Activated CD4-positive, alpha-beta memory T cell treated with anti-CD3 and anti-CD28 coated beads, Interleukin-2, amount 10 ng/mL, durations not matched to agents 7 days and 5 days (primary cell): ENCODE measurements at regions not wholly inside any gene's neighbourhood (a gene's known extent, or its start where the extent isn't known, plus 50 kb on each side); places are given as distances from the start of the nearest gene placed in this dataset.

Experiments used
- CTCF ChIA-PET: fragments of 350-600 bp; sonication (Branson Sonifier 250); formaldehyde crosslinking; loops from one replicate; lab custom pipeline; 2021; ENCODE audit warnings: antibody characterized with exemption, inconsistent platforms; lab: Charles Lee
- POLR2A ChIA-PET: fragments of 350-600 bp; sonication (Branson Sonifier 250); formaldehyde crosslinking; loops from one replicate; lab custom pipeline; 2021; ENCODE audit warnings: antibody characterized with exemption; lab: Charles Lee
- DNase-seq: peaks from one replicate; pipeline ENCODE4 v3.0.0-alpha.2; 2020
- H3K27ac Mint-ChIP-seq: one replicate; pipeline ENCODE4 v1.8.0; 2021; ENCODE audit warnings: mild to moderate bottlenecking, mixed read lengths
- H3K27me3 Mint-ChIP-seq: one replicate; pipeline ENCODE4 v1.8.0; 2021; ENCODE audit warnings: mixed read lengths
- H3K36me3 Mint-ChIP-seq: one replicate; pipeline ENCODE4 v1.8.0; 2021; ENCODE audit warnings: low read depth, mixed read lengths
- H3K4me1 Mint-ChIP-seq: one replicate; pipeline ENCODE4 v1.8.0; 2021; ENCODE audit warnings: mixed read lengths
- H3K4me3 Mint-ChIP-seq: one replicate; pipeline ENCODE4 v1.8.0; 2021; ENCODE audit warnings: mild to moderate bottlenecking, mixed read lengths
- H3K9me3 Mint-ChIP-seq: one replicate; pipeline ENCODE4 v1.8.0; 2021; ENCODE audit warnings: mixed read lengths

DNA sequence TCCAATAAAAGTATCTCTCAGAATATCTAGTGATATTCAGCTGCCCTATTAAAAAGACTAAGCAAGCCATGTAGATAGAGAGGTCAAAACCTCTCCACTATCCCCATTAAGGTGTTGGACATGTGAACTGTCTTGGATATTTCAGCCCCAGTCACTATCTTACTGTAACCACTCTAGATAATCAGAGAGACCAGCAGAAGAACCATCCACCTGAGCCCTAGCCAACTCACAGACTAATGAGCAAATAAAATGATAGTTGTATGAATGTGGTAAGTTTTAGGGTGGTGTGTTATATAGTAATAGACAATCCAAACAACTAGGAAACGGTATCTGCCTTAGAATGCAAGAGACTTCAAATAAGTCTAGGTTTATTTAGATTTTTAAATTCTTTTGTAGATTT lies 268.6 kb upstream of the KLF14 start:
- no peak for DNase-seq
- POLR2A ChIA-PET: interaction anchor here (1.2 to 3.3 kb wide), 5 partner anchors 12 to 325 kb away, joined by 3 to 12 read pairs (median 9); partner anchors contain the start of gene MKLN1
- no peak overlapping the region for H3K4me3 Mint-ChIP-seq
- peaks cover 17% of the 10 kb centered on the region for H3K9me3 Mint-ChIP-seq
- CTCF ChIA-PET: interaction anchor here (0.8 to 2.8 kb wide), 4 partner anchors 14 to 106 kb away, joined by 3 to 21 read pairs (median 6); no protein-coding TSS in a partner anchor
- H3K4me1 Mint-ChIP-seq: peaks cover 62% of the 10 kb centered on the region
- peaks cover 58% of the 10 kb centered on the region for H3K36me3 Mint-ChIP-seq
- no peak overlapping the region for H3K27ac Mint-ChIP-seq
- H3K27me3 Mint-ChIP-seq: no peaks in the 10 kb centered on the region

DNA sequence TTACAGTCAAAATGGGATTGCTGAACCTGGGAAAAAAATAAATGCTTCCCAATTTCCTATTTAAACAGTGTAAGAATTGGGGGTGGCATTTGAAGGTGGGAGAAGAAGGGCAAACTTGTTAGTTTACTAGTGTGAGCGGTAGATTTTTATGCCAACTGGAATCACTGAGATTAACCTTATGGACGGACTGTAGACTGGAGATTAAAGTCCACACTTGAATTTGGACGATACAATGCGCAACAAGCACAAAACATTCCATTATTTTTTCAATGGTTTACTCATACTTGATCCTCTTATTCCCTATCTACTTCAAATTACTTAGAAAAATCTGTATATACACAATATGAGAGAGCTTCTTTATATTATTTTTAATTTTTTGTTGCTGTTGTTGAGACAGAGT lies 269.6 kb upstream of the KLF14 start:
- DNase-seq: no peak
- ChIA-PET POLR2A (interaction anchor here (0.7 to 2.6 kb wide), 6 partner anchors 8 to 324 kb away, joined by 3 to 11 read pairs (median 3); partner anchors contain the start of gene MKLN1), CTCF (interaction anchor here (0.6 to 2.8 kb wide), 8 partner anchors 13 to 118 kb away, joined by 3 to 21 read pairs (median 3); no protein-coding TSS in a partner anchor)
- H3K27me3 Mint-ChIP-seq: no peaks in the 10 kb centered on the region
- peaks cover 52% of the 10 kb centered on the region for H3K36me3 Mint-ChIP-seq
- H3K9me3 Mint-ChIP-seq: peaks cover 17% of the 10 kb centered on the region
- no peak overlapping the region for H3K4me3 Mint-ChIP-seq
- H3K27ac Mint-ChIP-seq: no peak overlapping the region
- H3K4me1 Mint-ChIP-seq: peaks cover 64% of the 10 kb centered on the region

DNA sequence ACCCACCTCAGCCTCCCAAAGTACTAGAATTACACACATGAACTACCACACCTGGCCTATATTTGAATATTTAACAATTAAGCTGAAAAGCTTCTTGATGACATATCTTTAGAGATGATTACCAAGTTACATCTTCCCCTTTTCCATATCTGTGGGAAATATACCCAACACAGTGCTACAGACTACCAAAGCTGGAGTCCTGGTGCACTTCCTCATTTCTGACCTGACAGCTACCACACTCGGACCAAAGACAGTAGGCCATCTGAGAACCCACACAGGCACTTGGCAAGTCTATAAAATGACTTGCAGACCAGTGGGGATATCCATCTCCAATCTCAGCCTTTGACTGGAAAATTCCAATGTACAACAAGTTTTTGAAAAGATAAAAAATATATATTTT lies 270.4 kb upstream of the KLF14 start:
- ChIA-PET CTCF (interaction anchor here (0.6 to 1.4 kb wide), 6 partner anchors 9 to 44 kb away, joined by 3 to 6 read pairs (median 3); no protein-coding TSS in a partner anchor), POLR2A (interaction anchor here (0.9 to 2.6 kb wide), 5 partner anchors 9 to 51 kb away, joined by 3 to 11 read pairs (median 4); no protein-coding TSS in a partner anchor)
- peaks cover 17% of the 10 kb centered on the region for H3K9me3 Mint-ChIP-seq
- DNase-seq: no peak
- H3K27me3 Mint-ChIP-seq: no peaks in the 10 kb centered on the region
- H3K4me3 Mint-ChIP-seq: no peak overlapping the region
- H3K27ac Mint-ChIP-seq: no peak overlapping the region
- H3K4me1 Mint-ChIP-seq: peaks cover 64% of the 10 kb centered on the region
- H3K36me3 Mint-ChIP-seq: peaks cover 48% of the 10 kb centered on the region

DNA sequence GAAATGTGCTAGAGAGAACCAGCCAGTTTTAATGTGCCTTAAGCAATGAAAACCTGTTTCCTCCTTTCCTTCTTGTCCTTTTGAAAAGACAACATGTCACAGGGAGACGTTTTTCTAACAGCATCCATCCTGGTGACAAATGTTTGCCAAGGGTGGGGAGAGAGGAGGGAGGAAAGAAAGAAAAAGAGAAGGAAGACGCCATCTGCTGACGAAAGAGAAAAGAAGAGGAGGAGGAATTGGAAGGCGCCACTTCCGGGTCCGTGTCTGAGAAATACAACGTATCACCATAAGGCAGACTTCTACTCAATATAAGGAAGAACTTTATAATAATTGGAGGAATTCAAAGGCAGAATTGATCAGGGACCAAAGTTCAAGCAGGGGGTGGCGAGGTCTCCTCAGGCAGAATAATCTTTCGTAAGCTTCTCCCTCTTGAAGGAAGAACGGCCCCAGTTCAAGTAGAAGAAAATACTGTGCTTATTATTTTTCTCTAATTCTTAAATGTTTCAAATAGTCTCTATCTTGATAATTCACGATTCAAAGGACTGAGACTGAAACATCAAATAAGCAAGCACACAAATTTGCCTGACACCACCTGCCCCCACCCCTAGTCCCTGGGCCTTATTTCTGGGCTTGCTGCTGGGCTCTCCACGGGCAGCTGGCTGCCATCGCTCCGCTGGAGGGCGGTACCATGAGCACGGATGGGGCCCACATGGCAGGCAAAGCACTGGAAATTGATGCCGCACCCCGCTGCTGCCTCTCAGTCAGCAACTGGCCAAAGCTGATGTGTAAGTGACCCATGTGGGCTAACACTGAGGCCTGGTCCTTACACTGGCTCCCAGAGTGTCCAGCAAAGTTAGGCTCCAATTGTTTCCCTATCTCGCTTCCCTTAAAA lies 273.7 kb upstream of the KLF14 start:
- Mint-ChIP-seq H3K36me3 (peaks cover 37% of the 10 kb centered on the region), H3K27ac (peak overlapping the region; percentile 81), H3K9me3 (peaks cover 14% of the 10 kb centered on the region), H3K27me3 (no peaks in the 10 kb centered on the region), H3K4me3 (peak overlapping the region; percentile 41), H3K4me1 (peaks cover 80% of the 10 kb centered on the region)
- ChIA-PET POLR2A (interaction anchor here (1.0 to 9.1 kb wide), 14 partner anchors 11 to 111 kb away, joined by 3 to 127 read pairs (median 6); no protein-coding TSS in a partner anchor), CTCF (interaction anchor here (0.7 to 2.2 kb wide), 18 partner anchors 9 to 114 kb away, joined by 3 to 25 read pairs (median 6); no protein-coding TSS in a partner anchor)
- peak; percentile 72 for DNase-seq

DNA sequence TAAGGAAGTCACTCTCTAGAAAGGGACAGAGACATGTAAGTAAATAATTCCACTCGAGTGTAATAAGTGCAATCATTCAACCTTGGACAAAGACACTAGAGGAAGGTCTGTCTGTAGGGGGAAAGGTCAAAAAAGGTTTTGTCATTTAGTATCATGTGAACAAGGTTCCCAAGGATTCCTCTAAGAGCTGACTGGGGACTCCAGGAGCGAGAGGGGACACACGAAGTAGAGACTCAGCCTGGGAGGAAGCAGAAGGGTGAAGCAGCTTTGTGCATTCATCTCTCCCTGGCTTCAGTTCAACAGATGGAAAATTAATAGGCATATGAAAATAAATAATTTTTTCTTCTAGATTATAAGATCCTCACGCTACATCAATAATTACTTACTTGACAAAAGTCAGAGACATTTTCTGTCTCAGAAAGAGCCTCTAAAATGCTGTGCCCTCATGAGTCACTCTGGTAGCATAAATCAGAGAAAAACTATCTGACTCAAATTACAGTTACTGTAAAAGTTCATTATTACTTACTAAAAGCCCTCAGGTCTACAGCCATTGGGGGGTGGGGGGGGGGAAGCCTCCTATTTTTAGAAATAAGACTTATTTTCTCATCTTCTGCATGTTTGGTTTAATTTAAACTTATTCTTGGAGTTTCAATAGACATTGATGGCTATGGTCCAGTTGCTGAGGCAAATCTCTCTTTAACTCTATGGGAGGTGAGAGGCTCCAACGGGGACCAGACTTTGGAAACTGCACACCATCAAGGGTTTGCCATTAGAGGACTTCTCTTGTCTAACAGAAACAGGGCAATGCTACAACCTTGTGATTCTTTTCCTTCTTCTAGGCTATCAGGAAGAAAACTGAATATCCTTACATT lies 275.1 kb upstream of the KLF14 start:
- POLR2A ChIA-PET: interaction anchor here (0.6 to 9.1 kb wide), 18 partner anchors 11 to 138 kb away, joined by 3 to 127 read pairs (median 6); no protein-coding TSS in a partner anchor
- H3K4me1 Mint-ChIP-seq: peaks cover 89% of the 10 kb centered on the region

DNA sequence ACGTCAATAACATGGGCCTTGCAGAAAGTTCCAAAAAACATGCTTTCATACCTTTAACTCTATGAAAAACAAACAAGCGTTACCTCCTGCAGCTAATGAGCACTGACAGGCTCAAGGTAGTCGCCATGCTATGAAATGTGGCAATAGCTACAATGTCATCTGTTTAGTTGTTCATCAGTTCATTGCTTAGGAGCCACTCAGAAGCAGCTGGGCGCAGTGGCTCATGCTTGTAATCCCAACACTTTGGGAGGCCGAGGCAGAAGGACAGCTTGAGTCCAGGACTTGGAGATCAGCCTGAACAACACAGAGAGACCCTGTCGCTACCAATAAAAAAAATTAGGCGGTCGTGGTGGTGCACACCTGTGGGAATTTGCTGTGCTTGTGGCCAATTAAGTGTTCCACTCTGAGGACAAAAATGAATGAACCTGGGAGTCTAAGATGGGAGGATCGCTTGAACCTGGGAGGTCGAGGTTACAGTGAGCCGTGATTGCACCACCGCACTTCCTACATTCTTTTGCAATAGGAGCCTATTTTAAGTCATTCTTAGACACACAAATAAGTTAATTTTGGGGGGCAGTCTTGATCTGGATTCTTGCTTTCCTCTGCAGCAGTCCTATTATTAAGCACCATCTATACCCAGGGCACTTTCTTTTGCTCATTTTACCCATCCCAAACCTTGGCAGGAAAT lies 276.2 kb upstream of the KLF14 start:
- Mint-ChIP-seq H3K9me3 (peaks cover 1% of the 10 kb centered on the region), H3K27me3 (no peaks in the 10 kb centered on the region), H3K4me3 (peak overlapping the region; percentile 57), H3K36me3 (peaks cover 21% of the 10 kb centered on the region), H3K4me1 (peaks cover 87% of the 10 kb centered on the region), H3K27ac (peak overlapping the region; percentile 81)
- ChIA-PET POLR2A (interaction anchor here (0.7 to 9.1 kb wide), 14 partner anchors 10 to 113 kb away, joined by 3 to 127 read pairs (median 6); no protein-coding TSS in a partner anchor), CTCF (interaction anchor here (0.8 to 1.5 kb wide), 8 partner anchors 15 to 113 kb away, joined by 3 to 7 read pairs (median 3); no protein-coding TSS in a partner anchor)
- no peak for DNase-seq

More for the DNA sequence above, 275.1 kb upstream of the KLF14 start:
- Mint-ChIP-seq H3K27me3 (no peaks in the 10 kb centered on the region), H3K36me3 (peaks cover 27% of the 10 kb centered on the region), H3K9me3 (peaks cover 5% of the 10 kb centered on the region), H3K4me3 (peak overlapping the region; percentile 42), H3K27ac (peak overlapping the region; percentile 81)
- no peak for DNase-seq
- CTCF ChIA-PET: interaction anchor here (0.8 to 2.2 kb wide), 11 partner anchors 14 to 112 kb away, joined by 3 to 11 read pairs (median 3); no protein-coding TSS in a partner anchor

DNA sequence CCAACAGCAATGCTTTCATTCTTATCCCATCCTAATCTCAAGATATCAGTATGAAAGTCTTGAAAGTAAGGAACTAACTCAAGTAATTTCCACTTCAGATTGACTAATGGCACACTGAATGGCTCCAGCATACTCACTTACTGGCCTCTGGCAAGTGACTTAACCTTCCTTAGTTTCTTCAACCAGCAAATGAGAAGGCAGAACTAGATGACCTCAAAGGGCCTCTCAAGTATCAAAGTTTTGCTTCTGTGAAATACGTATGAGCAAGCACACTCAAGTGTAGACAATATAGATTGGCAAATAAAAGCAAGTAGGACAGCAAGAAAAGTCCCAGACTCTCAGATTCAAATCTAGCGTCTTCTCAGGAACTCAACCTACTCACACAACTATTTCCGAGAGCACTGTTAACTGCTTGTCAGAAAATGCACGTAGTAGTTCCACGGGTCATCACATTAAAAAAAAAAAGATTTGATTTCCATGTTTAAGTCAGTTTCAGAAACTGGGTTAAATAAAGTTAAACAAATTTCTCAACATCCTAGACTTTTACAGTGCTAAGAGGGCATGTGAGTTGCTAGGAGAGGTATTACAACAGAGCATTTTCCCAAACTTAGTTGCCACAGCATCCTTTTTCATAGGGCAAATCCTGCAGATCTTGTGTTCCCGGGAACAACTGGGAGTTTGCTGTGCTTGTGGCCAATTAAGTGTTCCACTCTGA lies 276.9 kb upstream of the KLF14 start:
- Mint-ChIP-seq H3K27ac (peak overlapping the region; percentile 81), H3K4me3 (peak overlapping the region; percentile 57), H3K36me3 (peaks cover 20% of the 10 kb centered on the region), H3K4me1 (peaks cover 85% of the 10 kb centered on the region), H3K9me3 (no peaks in the 10 kb centered on the region), H3K27me3 (no peaks in the 10 kb centered on the region)
- POLR2A ChIA-PET: interaction anchor here (0.7 to 9.1 kb wide), 12 partner anchors 10 to 116 kb away, joined by 3 to 127 read pairs (median 10); no protein-coding TSS in a partner anchor
- CTCF ChIA-PET: interaction anchor here (0.7 to 2.1 kb wide), 4 partner anchors 15 to 72 kb away, joined by 3 to 8 read pairs (median 4); no protein-coding TSS in a partner anchor
- no peak for DNase-seq

DNA sequence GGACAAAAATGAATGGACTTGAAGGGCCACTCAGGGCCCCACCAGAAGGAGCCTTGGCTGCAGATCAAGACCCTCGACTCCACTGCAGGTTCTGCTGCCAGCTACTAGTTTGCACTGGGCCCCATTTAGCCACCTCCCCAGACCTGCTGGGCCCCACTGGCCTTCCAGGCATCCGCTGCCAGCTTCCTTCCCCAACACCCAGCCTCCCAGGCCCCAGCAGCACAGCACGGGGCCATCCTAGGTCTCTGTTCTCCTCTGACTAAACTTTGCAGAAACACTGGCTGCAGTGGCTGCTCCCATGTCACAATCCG lies 277.4 kb upstream of the KLF14 start:
- Mint-ChIP-seq H3K9me3 (no peaks in the 10 kb centered on the region), H3K4me3 (peak overlapping the region; percentile 57), H3K27me3 (no peaks in the 10 kb centered on the region), H3K36me3 (peaks cover 22% of the 10 kb centered on the region), H3K27ac (peak overlapping the region; percentile 81), H3K4me1 (peaks cover 83% of the 10 kb centered on the region)
- CTCF ChIA-PET: interaction anchor here (0.7 to 2.1 kb wide), 7 partner anchors 13 to 72 kb away, joined by 3 to 8 read pairs (median 3); no protein-coding TSS in a partner anchor
- DNase-seq: no peak
- POLR2A ChIA-PET: interaction anchor here (0.6 to 9.1 kb wide), 14 partner anchors 10 to 116 kb away, joined by 3 to 127 read pairs (median 6); no protein-coding TSS in a partner anchor

DNA sequence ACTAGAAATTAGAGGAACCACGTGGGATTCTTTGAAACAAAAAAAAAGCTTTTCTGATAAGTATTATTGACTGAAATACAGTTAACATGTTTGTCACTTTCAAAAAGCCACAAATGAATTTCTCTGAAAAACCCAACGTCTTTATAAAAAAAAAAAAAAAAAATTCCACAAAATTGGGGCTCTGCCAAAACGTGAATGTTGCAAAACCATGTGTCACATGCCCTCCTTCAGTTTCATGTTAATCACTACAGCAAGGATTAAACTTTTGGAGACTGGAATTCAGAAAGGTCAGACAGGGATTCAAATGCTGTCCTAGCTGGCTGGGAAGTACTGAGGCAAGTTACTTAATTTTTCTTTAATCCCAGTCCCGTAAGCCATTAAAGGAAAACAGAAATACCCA lies 278.0 kb upstream of the KLF14 start:
- POLR2A ChIA-PET: interaction anchor here (0.6 to 9.1 kb wide), 26 partner anchors 9 to 117 kb away, joined by 3 to 127 read pairs (median 4); no protein-coding TSS in a partner anchor
- Mint-ChIP-seq H3K36me3 (peaks cover 26% of the 10 kb centered on the region), H3K27me3 (no peaks in the 10 kb centered on the region), H3K9me3 (no peaks in the 10 kb centered on the region), H3K4me1 (peaks cover 81% of the 10 kb centered on the region), H3K27ac (peak overlapping the region; percentile 81), H3K4me3 (peak overlapping the region; percentile 41)
- CTCF ChIA-PET: interaction anchor here (0.7 to 2.1 kb wide), 13 partner anchors 13 to 130 kb away, joined by 3 to 8 read pairs (median 3); no protein-coding TSS in a partner anchor
- no peak for DNase-seq

DNA sequence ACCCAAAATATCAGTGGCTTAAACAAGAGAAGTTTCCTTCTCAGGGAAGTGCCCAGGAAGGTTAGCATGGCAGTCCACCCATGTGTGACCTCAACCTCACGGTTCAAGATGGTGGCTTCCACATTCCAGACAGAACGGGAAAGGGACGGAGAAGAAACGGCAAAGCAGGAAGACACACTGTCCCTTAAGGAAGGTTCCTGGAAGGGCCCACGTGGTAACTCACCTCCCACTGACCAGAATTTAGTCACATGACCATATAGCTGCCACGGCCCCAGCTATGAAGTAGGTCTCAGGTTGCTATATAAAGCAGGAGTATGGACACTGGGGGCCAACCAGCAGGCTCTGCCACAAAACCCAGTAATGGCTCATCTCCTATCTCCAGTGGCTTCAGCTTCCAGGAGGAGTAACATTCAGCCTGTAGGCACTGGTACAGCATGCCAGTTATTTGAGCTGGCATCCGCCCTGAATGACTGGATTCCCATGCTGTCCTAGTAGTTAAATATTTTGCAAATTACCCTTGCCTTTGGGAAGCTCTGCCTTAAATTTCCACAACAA lies 278.5 kb upstream of the KLF14 start:
- H3K4me3 Mint-ChIP-seq: no peak overlapping the region
- H3K4me1 Mint-ChIP-seq: peaks cover 78% of the 10 kb centered on the region
- DNase-seq: no peak
- ChIA-PET CTCF (interaction anchor here (0.7 to 2.1 kb wide), 10 partner anchors 12 to 131 kb away, joined by 3 to 8 read pairs (median 3); no protein-coding TSS in a partner anchor), POLR2A (interaction anchor here (0.7 to 9.1 kb wide), 22 partner anchors 9 to 117 kb away, joined by 3 to 127 read pairs (median 4); no protein-coding TSS in a partner anchor)
- H3K9me3 Mint-ChIP-seq: no peaks in the 10 kb centered on the region
- H3K27me3 Mint-ChIP-seq: no peaks in the 10 kb centered on the region
- H3K27ac Mint-ChIP-seq: peak overlapping the region; percentile 81
- H3K36me3 Mint-ChIP-seq: peaks cover 24% of the 10 kb centered on the region
